ENCODE measurements at regions not wholly inside any gene's neighbourhood (a gene's known extent, or its start where the extent isn't known, plus 50 kb on each side); places are given as distances from the start of the nearest gene placed in this dataset.

DNA sequence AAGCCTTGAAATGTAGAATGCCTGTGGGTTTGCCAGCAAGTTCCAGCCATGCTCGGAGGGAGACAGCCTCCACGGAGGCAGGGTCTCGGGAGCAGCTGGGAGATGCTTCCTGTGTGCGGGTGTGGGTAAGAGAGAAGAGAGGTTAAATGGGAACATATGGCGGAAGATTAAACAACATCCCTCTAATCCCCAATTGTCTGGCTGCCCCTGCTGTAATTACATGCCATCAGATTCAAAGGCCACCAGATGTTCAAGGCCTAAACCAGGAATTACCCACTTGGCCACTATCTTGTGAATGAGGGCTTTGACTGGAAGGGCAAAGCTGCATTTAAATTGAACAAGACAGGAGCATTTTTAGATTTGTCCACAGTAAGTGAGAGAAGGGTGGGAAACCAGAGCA is 81.4 kb upstream of the BACE2 start:
- DNase-seq: no peak

DNA sequence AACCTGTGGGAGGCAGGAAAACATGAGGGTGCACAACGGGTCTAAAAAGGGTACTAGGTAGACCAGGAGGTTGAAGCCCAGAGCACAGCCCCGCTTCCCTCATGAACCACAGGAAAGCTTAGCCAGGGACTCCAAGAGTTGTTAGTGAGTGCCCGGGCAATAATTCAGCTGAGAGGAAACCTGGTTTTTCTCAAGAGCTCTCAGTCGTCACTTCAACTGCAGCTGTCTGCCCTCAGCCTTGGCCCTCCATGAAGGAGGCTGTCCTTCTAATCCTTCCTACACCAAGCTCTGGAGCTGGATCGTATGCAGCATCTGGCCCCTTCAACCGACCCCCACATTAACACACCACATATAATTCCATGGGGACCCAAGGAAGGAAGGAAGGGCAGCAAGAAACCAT is 77.0 kb upstream of the BACE2 start:
- DNase-seq: no peak

DNA sequence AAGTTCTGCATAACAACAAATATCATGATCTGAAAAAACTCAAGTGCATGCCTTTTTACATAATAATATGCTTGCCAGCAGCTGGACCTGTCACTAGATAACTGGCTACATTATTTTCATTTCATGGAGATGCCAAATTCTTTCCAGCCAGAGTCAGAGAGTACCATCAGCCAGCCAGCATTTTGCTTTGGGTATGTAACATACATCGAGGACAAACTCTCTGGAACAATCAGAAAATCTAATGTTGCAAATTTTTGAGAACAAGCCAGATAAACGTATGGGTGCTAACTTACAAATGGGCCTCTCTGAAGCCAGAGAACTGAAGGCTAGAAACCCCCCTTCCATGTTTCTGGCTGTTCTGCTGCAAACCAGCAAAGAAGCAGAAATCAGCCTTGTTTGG is 76.3 kb upstream of the BACE2 start:
- DNase-seq: no peak

DNA sequence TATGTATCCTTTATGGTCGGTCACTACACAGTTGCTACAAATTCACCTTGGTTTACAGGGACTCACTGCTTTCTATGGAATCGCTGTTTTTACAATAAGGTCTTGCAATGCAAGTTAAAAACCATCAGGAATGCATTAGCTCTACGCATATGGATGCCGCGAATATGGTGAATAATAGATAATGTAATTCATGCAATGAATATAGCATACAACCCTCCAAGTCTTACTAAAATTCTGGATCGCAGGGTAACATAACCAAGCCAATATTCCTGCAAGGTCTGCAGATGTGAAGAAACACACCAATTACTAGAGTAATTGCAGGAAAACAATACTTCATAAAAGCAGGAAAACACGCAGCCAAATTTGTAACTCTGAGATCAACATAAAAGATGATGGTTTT is 75.6 kb upstream of the BACE2 start:
- DNase-seq: no peak

DNA sequence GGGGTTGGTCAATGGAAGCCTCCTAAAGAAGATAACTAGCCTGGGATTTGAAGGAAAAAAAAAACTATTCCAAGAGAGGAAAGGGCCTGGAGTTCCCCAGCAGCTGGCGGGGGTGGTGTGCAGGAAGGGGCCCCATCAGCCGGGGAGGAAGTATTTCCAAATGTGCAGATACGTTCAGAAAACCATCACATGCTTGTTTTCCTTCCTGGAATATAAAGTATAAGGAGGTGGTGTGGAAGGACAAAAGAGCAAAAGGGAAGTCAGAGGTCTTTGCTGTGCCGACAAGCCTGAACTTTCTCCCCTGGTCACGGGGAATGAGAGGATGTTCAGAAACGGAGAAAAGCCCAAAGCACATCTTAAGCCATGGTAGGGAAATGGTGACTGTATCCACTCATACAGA is 72.0 kb upstream of the BACE2 start:
- DNase-seq: peak; percentile 4

DNA sequence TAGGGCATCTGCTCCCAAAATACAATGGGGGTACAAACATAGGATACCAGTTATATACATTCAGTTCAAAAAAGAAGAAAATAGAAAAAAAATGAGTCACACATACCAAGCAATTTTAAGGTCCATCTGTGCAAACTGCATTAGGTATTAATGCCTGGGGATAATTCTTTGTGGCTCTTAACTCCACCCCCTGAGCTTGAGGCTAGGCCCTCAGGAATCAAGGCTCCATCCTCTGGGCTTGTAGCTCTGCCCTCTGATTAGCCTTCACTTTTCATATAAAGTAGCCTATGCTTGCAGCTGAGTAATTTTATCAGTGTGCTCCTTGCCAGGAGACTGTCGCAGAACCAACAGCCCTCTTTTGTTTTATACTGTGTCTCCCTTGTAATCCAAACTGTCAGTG is 69.9 kb upstream of the BACE2 start:
- DNase-seq: no peak

DNA sequence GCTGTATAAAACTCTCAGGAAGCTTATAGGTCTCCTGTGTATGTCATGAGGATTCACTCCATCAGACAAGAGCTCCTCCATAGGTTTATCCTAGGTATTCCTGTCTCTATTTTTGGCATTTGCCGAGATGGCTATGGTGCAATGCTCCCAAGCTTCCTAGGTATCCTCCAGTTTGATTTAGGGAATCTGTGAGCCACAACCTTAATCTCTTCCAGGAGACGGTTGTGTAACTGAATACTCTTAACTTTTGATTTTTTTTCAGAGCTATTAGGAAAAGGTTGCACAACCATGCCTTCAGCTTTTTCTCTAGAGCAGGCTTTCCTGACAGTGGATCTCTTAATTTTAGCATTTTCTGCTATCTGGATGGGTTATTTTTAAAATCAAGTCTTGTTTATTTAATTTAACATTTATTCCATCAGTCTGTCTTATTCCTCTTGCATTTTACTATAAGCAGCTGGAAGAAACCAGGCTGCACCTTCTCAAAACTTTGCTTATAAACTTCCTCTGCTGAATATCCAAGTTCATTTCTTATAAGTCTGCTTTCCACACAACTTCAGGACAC is 69.4 kb upstream of the BACE2 start:
- no peak for DNase-seq

DNA sequence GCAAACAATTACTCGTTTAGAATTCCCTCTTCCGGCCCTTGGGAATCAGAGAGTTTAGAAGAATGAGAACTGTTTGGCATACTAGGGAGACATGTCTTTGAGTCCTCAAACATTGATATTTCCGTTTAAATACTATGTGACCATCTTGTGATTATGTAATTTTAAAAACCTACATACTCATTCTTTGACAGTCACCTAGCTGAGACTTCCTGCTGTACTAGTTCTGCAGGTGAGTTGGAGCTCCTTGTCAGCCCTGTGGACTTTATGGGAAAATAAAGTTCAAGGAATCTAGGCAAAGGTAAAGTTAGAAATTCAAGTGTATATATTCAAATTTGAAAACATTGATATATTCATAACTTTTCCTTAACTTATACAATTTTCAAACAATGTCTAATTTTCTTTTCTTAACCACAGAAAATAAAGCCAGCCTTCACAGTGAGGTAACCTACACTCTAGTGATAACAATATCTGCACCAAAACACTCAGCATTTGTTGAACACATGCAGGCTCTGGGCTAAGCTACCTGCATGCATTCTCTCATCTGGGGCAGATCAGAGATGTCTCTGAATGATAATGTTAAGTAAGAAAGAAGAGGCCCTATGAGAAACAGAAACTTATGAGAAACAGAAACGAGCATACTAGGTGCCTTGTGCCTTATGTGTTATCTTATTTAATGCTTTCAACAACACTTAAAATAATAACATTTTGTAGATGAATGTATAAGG is 67.0 kb upstream of the BACE2 start:
- no peak for DNase-seq

DNA sequence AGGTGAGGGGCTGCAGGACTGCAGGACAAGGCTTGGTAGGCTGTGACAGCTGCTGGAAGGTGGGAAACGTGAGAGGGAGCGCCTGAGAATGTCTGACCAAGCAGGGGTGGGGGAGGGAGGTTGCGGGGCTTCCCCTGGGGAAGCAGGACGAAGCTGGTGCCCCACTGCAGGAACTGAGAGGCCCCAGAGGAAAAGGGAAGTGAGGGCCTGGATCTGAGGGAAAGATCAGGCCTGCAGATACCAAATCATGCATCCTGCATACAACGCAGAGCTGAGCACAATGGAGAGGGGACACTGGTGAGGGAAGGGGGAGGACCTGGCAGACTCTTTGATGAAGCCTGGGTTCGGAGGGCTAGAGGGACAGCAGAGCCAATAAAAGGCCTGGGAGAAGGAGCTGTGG is 65.7 kb upstream of the BACE2 start:
- DNase-seq: no peak

DNA sequence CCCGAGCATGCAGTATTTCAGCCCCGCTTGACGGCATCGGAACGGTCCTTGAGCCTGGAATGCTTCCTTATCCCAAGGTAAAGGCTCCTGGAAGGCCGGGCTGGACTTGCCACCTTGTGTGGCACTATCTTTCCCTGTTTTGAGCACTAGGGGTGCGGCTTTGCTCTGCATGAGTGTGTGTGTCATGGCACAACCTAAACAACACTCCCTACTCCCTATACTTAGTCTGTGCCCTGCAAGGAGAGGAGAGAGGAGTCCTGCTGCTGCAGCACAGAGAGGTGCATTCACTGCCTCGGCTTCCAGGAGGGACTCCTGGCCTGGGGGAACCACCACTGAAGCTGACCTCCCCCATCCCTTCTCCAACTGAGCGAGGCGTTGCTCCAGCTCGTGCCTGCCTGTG is 60.4 kb upstream of the BACE2 start:
- no peak for DNase-seq

DNA sequence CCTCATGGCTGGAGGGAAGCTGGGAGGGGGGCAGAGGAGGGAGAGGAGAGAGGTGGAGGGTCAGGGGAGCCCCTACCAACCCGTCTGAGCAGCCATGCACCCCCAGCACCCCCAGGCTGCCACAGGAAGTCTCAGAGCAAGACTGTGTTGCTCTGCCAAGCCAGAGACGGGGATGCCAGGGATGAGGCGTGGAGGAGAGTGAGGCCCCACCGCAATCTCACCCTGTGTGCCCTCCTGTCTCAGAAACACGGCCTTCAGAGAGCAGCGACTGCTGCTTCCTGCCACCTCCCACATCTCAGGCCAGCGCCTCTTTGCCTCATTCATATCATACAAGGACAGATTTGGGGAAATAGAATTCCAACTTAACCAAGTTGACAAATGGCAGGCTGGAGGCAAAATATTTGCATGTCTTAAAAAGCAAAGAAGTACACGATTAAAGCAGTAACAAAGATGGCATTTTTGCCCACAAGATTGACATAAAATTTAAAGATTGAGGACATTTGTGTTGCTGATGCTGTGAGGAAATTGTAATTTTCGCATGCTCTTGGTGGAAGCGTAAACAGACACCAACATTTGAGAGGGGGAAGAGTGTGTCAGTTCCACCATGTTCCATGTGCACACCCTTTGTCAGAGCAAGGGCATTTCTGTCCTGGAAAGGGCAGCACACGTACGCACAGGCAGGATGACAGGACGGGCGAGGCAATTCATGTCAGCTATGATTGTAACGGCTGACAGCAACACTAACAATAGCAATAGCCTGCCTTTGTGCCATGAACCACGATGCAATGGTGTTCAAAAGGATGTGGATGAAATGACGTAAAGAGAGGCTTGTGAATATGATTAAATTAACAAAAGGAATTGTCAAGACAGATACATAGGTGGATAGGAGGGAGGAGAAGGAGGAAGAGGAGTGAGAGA is 59.0 kb upstream of the BACE2 start:
- DNase-seq: no peak

DNA sequence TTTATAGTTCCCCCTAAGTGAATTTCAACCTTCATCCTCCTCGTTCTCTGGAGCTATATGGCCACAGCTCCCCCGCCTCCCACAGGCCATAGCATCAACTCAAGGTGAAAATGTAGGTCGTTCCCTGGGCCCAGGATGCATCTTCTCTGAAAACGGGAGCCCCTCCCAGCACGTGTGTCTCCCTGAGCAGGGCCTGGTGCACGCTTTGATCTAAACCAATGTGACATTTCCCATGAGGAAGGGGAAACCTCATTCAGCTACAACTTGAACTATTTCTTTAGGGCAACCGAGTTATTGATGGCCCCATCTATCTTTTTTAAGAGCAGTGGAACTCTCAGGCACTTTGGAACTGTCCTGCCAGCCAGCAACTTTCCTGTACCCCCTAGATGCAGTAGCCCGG is 57.8 kb upstream of the BACE2 start:
- DNase-seq: no peak

DNA sequence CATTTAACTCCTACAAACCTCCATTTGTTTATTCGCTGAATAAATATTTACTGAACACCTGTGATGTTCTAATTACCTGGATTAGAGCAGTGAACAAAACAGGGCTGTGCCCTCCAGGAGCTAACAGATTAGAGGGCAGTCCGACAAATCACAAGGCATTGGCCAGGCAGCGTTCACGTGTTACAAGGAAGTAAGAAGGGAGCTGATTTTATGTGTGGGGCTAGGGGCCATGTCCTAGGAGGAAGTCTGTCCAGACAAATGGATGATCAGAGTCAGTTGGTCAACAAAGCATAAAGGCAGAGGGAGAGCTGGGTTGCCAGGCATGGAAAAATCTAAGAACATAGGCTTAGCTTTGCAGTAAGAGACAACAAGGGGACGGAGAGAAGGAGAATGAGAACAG is 57.3 kb upstream of the BACE2 start:
- DNase-seq: no peak

DNA sequence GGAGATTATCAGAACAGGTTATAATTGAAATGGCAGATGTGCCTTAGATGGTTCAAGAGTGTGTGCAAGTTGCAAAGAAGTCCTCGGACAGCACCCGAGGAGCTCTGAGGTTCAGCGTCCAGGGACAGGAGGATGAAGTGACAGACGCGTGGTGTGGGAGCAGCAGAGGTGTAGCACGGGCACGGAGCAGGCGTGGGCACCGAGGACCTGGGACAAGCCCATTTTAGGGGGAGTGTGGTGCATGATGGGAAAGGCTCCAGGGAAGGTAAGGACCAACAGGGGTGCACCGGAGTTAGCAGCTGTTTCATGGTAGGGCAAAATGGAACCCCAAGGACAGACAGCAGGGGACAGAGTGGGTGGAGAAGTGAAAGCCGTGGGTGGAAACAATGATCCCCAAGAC is 56.3 kb upstream of the BACE2 start:
- DNase-seq: no peak

DNA sequence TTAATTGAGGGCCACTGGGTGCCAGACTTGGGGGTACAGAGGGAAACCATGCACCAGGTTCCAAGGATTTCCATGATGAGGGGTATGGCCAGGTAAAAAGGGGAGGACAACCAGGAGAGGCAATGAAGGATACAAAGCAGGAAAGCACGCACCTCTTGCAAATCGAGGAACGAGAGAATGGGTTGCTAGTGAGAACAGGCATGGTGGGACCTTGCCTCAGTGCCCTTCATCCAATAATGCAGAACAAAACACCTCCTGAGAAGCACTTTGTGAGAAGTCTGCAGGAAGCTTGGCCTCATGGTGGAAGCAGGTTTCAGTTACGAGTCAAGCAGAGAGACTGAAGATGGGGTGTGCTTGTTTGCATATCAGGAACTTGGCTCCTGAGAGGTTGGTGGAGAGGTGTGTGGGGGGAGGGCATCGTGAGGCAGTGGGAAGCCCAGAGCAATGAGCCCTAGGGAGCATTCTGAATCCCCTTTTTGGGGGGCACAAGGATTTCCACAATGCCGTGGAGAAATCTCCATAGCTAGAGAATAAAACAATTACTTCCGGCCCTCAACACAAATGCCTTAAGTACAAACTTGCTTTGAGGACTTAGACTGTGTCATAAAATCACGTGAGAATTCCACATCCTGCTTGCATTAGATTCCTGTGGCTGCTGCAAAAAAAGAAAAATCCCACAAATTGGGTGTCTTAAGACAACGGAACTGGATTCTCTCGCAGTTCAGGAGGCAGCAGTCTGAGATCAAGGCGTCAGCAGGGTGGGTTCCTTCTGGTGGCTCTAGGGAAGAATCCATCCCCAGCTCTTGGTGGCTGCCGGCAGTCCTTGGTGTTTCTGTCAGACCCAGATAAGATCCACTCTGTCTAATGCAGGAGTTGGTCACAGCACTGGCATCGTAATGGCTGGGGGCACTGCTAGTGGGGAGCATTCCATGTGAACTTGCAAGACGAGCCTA is 54.9 kb upstream of the BACE2 start:
- peak; percentile 39 for DNase-seq

DNA sequence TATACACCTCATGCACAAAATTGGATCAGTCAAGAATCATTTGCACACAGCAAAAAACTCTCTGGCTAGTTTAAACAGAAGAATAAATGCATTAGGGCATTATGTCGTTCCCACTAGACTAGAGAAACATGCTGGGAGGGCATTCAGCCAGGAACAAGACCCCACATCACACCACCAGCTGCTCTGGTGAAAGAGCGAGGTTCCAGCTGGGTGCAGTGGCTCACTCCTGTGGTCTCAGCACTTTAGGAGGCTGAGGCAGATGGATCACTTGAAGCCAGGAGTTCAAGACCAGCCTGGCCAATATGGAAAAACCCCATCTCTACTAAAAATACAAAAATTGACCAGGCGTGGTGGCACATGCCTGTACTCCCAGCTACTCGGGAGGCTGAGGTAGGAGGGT is 52.1 kb upstream of the BACE2 start:
- DNase-seq: no peak

Measured in dermis blood vessel endothelial cell (primary cell).